ENCODE measurements at regions not wholly inside any gene's neighbourhood (a gene's known extent, or its start where the extent isn't known, plus 50 kb on each side); places are given as distances from the start of the nearest gene placed in this dataset.
"Not testable (repeated sequence)": the region's sequence is repeated elsewhere in the genome, so short reads cannot be mapped to it uniquely, and the experiment has no call there.

- POLR2A ChIA-PET, result no interaction called here
- TF ChIP-seq FOXA1 (IDR thresholded peaks at IDR 0.05) (no peak), HDGF (IDR thresholded peaks at IDR 0.05; ENCODE audit: borderline replicate concordance) (no peak), ARNT (IDR thresholded peaks at IDR 0.05) (no peak), CTBP1 (IDR thresholded peaks at IDR 0.05; ENCODE audit: borderline replicate concordance) (no peak), LEF1 (IDR thresholded peaks at IDR 0.05; ENCODE audit: borderline replicate concordance) (no peak), SP1 (IDR thresholded peaks at IDR 0.05) (no peak), L3MBTL2 (conservative IDR thresholded peaks at IDR 0.05) (no peak), ZNF384 (IDR thresholded peaks at IDR 0.05) (no peak), NFRKB (IDR thresholded peaks at IDR 0.05) (no peak), FOXM1 (IDR thresholded peaks at IDR 0.05; ENCODE audit: borderline replicate concordance) (no peak), PKNOX1 (IDR thresholded peaks at IDR 0.05) (no peak), TARDBP (IDR thresholded peaks at IDR 0.05) (no peak), FOXK2 (IDR thresholded peaks at IDR 0.05) (no peak), ELF4 (IDR thresholded peaks at IDR 0.05) (no peak), BHLHE40 (IDR thresholded peaks at IDR 0.05; ENCODE audit: borderline replicate concordance) (no peak)
- DNase-seq (ENCODE audit: extremely low spot score), result no peak
- CTCF ChIA-PET, result no interaction called here
These were observed 652.7 kb downstream of the ANKRD7 start for GRCh38 chr7:118877187-118877586.

GRCh38 chr7:118878336-118878735, 653.8 kb downstream of the ANKRD7 start:
- CTCF ChIA-PET, result no interaction called here
- POLR2A ChIA-PET, result no interaction called here
- TF ChIP-seq SP1 (IDR thresholded peaks at IDR 0.05) (no peak), ELF4 (IDR thresholded peaks at IDR 0.05) (no peak), ARNT (IDR thresholded peaks at IDR 0.05) (no peak), ZNF384 (IDR thresholded peaks at IDR 0.05) (no peak)
- no peak for DNase-seq (ENCODE audit: extremely low spot score)

GRCh38 chr7:118898284-118898683, 673.8 kb downstream of the ANKRD7 start:
- ChIA-PET POLR2A (no interaction called here), CTCF (no interaction called here)
- no peak for TF ChIP-seq CTBP1 (IDR thresholded peaks at IDR 0.05; ENCODE audit: borderline replicate concordance)
- TF ChIP-seq FOXK2 (IDR thresholded peaks at IDR 0.05), result no peak
- no peak for TF ChIP-seq SUZ12 (IDR thresholded peaks at IDR 0.05)
- TF ChIP-seq L3MBTL2 (conservative IDR thresholded peaks at IDR 0.05), result no peak
- TF ChIP-seq ELF4 (IDR thresholded peaks at IDR 0.05), result no peak
- no peak for TF ChIP-seq FOXA1 (IDR thresholded peaks at IDR 0.05)
- no peak for TF ChIP-seq LEF1 (IDR thresholded peaks at IDR 0.05; ENCODE audit: borderline replicate concordance)
- no peak for TF ChIP-seq ARNT (IDR thresholded peaks at IDR 0.05)
- no peak for TF ChIP-seq NFRKB (IDR thresholded peaks at IDR 0.05)
- no peak for TF ChIP-seq PKNOX1 (IDR thresholded peaks at IDR 0.05)
- TF ChIP-seq HDGF (IDR thresholded peaks at IDR 0.05; ENCODE audit: borderline replicate concordance), result no peak
- no peak for TF ChIP-seq FOXM1 (IDR thresholded peaks at IDR 0.05; ENCODE audit: borderline replicate concordance)
- no peak for TF ChIP-seq TARDBP (IDR thresholded peaks at IDR 0.05)
- TF ChIP-seq SP1 (IDR thresholded peaks at IDR 0.05), result no peak
- no peak for TF ChIP-seq ZNF384 (IDR thresholded peaks at IDR 0.05)
- TF ChIP-seq BHLHE40 (IDR thresholded peaks at IDR 0.05; ENCODE audit: borderline replicate concordance), result no peak
- DNase-seq (ENCODE audit: extremely low spot score), result no peak

- no peak for TF ChIP-seq FOXK2 (IDR thresholded peaks at IDR 0.05)
- TF ChIP-seq SUZ12 (IDR thresholded peaks at IDR 0.05), result no peak
- no peak for TF ChIP-seq BHLHE40 (IDR thresholded peaks at IDR 0.05; ENCODE audit: borderline replicate concordance)
- no peak for TF ChIP-seq PKNOX1 (IDR thresholded peaks at IDR 0.05)
- TF ChIP-seq FOXM1 (IDR thresholded peaks at IDR 0.05; ENCODE audit: borderline replicate concordance), result no peak
- TF ChIP-seq HDGF (IDR thresholded peaks at IDR 0.05; ENCODE audit: borderline replicate concordance), result no peak
- no peak for TF ChIP-seq CTBP1 (IDR thresholded peaks at IDR 0.05; ENCODE audit: borderline replicate concordance)
- no peak for TF ChIP-seq ARNT (IDR thresholded peaks at IDR 0.05)
- no peak for TF ChIP-seq FOXA1 (IDR thresholded peaks at IDR 0.05)
- no peak for TF ChIP-seq ELF4 (IDR thresholded peaks at IDR 0.05)
- ChIA-PET POLR2A (no interaction called here), CTCF (no interaction called here)
These were observed 678.1 kb downstream of the ANKRD7 start for GRCh38 chr7:118902600-118902999.

GRCh38 chr7:118907911-118908527, 683.5 kb downstream of the ANKRD7 start:
- TF ChIP-seq PKNOX1 (IDR thresholded peaks at IDR 0.05), result no peak
- no peak for TF ChIP-seq LEF1 (IDR thresholded peaks at IDR 0.05; ENCODE audit: borderline replicate concordance)
- no peak for TF ChIP-seq HDGF (IDR thresholded peaks at IDR 0.05; ENCODE audit: borderline replicate concordance)
- TF ChIP-seq ZNF384 (IDR thresholded peaks at IDR 0.05), result no peak
- TF ChIP-seq CTBP1 (IDR thresholded peaks at IDR 0.05; ENCODE audit: borderline replicate concordance), result no peak
- no peak for TF ChIP-seq FOXM1 (IDR thresholded peaks at IDR 0.05; ENCODE audit: borderline replicate concordance)
- ChIA-PET POLR2A (no interaction called here), CTCF (no interaction called here)
- no peak for DNase-seq (ENCODE audit: extremely low spot score)

More at GRCh38 chr7:118902600-118902999, 678.1 kb downstream of the ANKRD7 start:
- DNase-seq (ENCODE audit: extremely low spot score), result no peak

GRCh38 chr7:118916120-118916519, 691.6 kb downstream of the ANKRD7 start:
- DNase-seq (ENCODE audit: extremely low spot score); CTCF ChIA-PET; POLR2A ChIA-PET: not testable (repeated sequence)
